NCI-H187 (cell line): ENCODE measurements at regions not wholly inside any gene's neighbourhood (a gene's known extent, or its start where the extent isn't known, plus 50 kb on each side); places are given as distances from the start of the nearest gene placed in this dataset.
A peak's percentile ranks its signal among the peaks of the same experiment; 100 is the strongest.
"Not testable (repeated sequence)": the region's sequence is repeated elsewhere in the genome, so short reads cannot be mapped to it uniquely, and the experiment has no call there.

Experiments used
- DNase-seq, 2 experiments: peaks; one replicate each; lab custom pipeline; 2025; lab: John Stamatoyannopoulos, UW

GRCh38 chr1:214095896-214096295, 108.1 kb downstream of the PROX1 start:
- DNase-seq: not testable (repeated sequence)

DNA sequence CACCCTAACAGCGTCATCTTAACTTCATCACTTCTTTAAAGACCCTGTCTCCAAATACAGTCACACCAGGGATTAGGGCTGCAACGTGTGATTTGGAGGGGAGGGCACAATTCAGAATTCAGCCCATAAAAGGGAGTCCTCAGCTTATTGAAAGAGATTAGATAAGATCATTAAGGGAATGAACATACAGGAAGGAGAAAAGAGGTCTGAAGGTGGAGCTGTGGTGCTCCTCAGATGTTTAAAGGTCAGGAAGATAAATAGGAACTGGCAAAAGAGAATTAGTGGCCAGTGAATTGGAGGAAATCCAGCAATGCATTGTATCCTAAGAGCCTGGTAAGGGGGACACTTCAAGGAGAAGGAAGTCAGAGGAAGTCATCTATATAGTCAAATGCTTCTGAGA, 113.5 kb downstream of the PROX1 start:
- no peak for DNase-seq

DNA sequence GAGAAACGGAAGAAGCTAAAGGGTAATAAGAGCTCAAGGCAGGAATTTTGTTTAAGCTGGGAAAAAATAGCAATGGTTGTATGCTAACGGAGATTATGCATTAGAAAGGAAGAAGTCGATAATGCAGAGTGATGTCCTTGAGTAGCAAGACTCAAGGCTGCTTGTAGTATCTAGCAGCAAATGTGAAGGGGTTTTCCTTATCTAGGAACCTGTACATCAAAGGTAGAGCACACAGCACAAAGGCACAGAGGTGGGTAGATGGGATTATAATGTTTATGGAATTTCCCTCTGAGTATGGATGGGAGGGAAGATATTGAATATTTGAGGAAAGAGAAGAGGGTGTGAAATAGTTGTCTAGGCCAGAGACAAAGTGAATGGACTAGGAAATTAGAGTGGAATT, 114.1 kb downstream of the PROX1 start:
- DNase-seq: no peak

DNA sequence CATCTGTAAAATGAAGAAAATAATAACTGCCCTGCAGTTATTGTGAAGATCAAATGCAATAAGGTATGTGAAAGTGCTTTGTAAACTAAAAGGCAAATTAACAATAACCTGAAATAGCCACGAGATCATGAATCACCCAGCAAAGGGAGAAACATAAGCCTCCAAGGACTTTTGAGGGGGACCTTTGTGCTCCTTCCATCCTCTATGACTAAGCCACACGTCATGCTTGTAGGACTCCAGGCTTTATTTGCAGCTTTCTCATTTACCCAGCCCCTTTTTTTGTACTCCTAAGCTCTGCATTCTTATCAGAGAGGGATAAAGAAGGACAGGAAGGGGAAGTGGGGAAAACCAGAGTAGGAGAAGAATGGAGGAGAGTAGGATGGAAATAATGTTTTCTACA, 115.1 kb downstream of the PROX1 start:
- DNase-seq: no peak

DNA sequence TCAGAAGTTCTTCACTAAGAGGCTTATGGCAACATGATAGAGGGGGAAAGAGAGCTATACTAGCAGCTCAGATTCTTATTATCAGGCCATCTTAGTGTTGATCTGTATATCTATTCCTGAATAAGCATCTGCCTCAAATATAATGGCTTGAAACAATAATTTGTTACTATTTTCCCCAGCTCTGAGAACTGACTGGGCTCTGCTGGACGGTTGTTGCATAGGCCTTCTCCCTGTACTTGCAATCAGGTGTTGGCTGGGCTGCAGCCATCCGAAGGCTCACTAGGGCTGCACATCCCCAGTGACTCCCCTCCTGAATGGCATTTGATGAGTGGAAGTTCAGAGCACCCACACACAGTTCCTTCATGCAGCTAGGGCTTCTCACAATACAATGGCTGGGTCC, 116.0 kb downstream of the PROX1 start:
- no peak for DNase-seq

DNA sequence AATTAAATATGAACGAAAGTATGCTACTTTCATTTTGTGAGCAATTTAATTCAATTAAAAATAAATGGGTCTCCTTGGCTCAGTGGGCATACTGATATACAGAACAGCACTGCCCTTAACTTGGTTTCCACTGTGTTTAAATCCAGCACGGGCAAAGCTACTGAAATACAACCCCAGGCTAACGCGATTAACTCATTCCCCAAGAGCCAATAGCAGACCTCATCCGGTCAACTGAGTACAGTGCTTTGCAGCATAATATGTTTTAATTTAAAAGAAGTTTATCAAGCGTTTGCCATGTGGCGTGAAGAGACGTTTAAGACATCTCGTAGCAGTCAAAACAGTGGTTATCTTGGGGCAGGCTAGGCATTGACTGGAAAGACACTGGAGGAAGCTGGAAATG, 118.6 kb downstream of the PROX1 start:
- DNase-seq: no peak

- DNase-seq: no peak
Observed at GRCh38 chr1:214107322-214108096, 119.7 kb downstream of the PROX1 start.

DNA sequence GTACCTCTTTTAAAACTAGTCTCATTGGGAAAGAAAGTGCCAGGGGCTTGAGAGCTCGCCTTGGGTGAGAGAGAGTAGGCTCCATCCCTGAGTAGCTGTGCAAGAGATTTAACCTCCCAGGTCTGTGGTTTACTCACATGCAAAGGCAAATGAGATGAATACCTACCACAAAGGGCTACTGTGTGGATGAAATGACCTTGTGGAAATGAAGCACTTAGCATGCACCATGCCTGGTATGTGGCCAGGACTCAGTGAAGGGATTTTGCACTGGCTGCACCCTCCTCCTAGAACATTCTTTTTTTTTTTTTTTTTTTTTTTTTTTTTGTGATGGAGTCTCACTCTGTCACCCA, 120.3 kb downstream of the PROX1 start:
- no peak for DNase-seq

DNA sequence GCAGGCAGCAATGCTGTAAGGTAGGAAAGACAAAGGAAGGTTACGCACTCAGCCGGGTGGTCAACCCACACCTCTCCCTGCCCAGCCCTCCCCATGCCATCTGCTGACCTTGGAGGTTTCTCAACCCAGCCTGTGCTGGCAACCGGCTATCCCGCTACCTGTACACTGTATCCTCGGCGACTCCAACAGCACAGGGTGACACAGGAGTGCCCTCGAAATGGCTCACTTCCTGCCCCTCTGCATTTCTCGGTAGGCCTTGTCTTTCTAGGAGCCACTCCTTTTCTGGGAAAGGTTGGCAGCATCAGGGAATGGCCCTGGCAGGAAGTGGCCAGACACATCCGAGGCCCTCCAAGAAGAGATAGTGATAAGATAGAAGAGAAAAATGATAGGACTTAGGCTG, 124.0 kb downstream of the PROX1 start:
- no peak for DNase-seq

GRCh38 chr1:214116258-214116657, 128.5 kb downstream of the PROX1 start:
- DNase-seq: no peak

DNA sequence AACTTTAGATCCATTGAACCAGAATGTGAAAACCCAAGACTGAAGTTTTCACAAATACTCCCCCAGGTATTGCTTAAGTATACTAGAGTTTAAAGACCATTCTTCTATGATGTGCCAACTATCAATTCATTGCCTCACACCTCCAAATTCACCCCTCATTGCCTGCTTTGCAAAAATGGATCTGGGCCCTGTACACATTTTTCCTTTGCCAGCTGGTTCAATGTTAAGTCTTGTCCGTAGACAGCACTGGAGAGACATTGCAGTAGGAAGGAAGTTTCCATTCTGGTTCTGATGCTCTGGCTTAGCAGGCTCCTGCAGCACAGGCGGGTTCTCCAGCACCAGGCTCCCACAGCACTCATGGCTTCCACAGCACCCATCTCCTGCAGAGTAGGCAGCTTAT, 130.0 kb downstream of the PROX1 start:
- no peak for DNase-seq

DNA sequence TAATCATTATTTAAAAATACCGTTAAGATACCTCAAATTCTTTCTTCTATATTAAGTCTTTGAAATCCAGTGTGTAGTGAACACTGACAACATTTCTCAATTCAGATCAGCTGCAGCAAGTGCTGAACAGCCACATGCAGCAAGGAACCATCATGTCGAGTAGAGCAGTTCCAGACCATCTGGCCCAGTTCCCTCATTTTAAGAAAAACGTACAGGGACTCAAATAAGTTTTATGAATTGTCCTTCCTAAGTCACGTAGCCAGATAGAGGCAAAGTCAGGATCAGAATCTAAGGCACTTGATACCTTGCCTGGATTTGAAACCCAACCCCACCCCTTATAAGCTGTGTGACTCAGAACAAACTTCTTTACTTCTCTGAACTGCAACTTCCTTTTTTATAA, 132.4 kb downstream of the PROX1 start:
- no peak for DNase-seq

GRCh38 chr1:214120951-214121350, 133.2 kb downstream of the PROX1 start:
- no peak for DNase-seq

- no peak for DNase-seq
Observed at GRCh38 chr1:214122110-214122509, 134.3 kb downstream of the PROX1 start.

DNA sequence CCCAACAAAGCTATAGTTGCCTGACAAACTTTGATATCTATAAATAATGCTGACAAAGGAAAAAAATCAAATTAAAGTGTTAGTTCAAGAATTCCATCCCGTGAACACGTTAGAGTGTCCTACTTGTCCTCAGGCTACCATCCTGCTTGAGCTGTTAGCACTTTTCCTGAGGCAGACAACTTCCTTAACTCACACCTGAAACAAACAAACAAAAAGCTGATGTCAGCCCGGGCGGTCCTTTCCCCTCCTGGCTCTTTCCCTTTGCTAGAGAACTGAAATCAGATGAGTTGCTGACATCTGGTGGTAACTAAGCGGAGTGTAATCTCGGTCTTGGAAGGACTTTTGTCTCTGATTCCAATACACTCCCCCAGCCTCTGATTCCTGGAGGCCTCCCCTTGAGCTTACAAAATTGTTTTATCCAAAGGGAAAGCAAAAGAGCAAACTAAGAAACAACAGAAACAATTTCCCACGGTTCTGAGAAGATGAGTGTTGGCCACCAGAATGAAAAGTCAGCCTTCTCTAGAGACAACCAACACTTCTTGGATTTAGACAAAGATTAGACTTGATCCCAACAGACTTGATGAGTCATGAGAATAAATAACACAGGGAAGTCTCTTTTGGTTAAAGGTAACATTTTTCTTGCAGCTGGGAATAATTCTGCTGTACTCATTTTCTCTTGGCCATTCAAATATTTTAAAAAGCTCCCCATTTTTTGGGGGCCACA, 135.4 kb downstream of the PROX1 start:
- peak; percentile 4 to 37 for DNase-seq

DNA sequence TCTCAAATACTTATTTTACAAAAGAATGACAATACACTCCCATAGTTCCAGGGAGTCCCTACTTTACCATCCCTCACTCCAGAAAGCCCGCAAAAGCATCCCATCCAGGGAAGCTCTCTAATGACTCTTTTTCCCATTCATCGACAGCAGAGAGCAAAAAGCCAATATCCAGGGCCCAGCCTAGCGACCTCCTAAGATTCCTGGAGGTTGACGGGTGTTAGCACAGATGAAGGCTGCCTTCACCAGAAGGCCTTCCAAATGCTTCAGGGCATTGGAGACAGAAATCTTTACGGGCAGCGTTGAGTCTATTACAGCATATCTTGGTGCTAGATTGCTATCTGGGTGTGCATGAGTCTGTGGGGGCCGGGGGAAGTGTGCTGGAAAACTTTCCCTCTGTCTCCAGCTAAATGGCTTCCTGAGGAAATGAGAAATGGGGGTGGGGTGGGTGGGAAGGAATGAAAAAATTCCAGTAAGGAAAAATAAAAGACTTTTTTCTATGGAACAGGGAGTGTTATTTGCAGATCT, 136.6 kb downstream of the PROX1 start:
- DNase-seq: no peak

- no peak for DNase-seq
Observed at GRCh38 chr1:214124915-214125314, 137.1 kb downstream of the PROX1 start.

DNA sequence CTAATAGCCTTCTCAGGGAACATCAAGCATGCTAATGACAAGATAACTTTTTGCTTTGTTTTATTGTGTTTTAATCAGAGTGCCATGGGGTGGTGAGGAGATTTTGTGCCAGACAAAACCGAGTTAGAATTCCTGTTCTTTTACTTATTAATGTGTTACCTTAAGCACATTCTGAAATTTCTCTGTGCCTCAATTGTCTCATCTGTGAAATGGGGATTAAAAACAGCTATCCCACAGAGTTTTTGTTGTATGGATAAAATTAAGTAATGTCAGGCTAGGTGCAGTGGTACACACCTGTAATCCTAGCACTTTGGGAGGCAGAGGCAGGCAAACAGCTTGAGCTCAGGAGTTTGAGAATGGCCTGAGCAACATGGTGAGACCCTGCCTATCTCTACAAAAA, 138.0 kb downstream of the PROX1 start:
- no peak for DNase-seq

GRCh38 chr1:214126697-214127146, 138.9 kb downstream of the PROX1 start:
- DNase-seq: no peak

DNA sequence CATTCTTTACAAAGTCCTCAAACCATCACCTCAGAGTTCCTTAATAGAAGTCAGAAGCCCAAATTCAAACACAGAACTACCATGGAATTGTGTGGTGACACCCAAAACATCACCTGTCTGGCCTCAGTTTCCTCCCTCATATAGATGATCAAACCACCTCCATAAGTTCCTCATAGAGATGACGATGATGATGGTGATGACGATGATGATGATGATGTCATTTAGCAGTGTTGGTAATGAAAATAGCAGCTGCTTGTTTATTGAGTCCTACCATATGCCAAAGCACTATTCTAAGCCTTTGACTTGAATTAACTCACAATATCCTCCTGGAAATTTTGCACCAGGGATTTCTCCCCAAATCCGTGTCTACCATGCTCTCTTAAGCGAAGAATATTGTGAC, 139.9 kb downstream of the PROX1 start:
- DNase-seq: no peak

DNA sequence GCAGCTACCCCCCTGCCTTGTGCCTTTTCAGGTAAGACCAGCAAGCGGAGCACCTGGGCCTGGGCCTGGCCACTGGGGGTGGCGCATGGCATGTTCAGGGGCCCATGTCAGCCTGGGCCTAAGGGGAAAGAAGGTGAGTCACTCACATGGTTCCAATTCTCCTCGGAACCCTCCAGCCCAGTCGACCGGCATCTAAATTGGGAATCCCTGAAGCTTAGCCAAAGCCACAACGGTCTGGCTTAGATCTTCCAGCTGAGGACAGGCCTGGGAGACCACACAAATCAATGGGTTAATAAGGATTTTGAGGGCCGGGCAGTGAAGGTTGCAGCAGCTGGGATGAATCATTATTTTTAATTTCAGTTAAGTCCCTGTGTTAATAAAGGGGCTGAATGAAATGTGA, 145.1 kb upstream of the SMYD2 start:
- DNase-seq: no peak

GRCh38 chr1:214136324-214136919, 144.5 kb upstream of the SMYD2 start:
- no peak for DNase-seq

DNA sequence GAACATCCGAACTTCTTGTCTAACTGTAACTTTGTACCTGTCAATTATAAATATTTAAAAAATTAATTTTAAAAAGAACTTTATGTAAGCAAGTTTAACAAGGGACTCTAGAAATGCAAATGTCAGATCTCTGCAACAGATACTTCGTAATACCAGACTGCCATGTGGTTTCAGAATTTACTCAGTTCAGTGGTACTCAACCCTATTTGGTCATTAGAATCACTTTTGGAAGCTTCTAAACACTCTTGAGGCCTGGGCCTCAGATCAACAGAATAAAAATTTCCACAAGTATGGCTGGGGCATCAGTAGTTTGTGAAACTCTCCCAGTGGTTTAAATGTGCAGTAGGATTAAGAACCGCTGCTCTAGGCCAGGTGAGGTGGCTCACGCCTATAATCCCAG, 139.5 kb upstream of the SMYD2 start:
- no peak for DNase-seq
